DOHH2 (cell line): ENCODE measurements at regions not wholly inside any gene's neighbourhood (a gene's known extent, or its start where the extent isn't known, plus 50 kb on each side); places are given as distances from the start of the nearest gene placed in this dataset.

Experiments used
- H3F3A ChIP-seq: fragments of 200-600 bp; sonication (generic), shearing (Covaris generic); 2 replicates; pipeline ENCODE4 v1.6.0; 2016; ENCODE audit warnings: antibody characterized with exemption, mild to moderate bottlenecking; ENCODE audit not compliant: control insufficient read depth, insufficient read depth
- H3K27ac ChIP-seq: fragments of 200-600 bp; sonication (generic); 2 replicates; pipeline ENCODE4 v1.5.1; 2014; ENCODE audit warnings: low read depth, mild to moderate bottlenecking, low read length, moderate library complexity
- H3K27me3 ChIP-seq: fragments of 200-600 bp; sonication (generic); 2 replicates; pipeline ENCODE4 v1.6.1; 2014; ENCODE audit warnings: mild to moderate bottlenecking, low read length, mixed read lengths; ENCODE audit not compliant: control insufficient read depth
- H3K36me3 ChIP-seq: fragments of 200-600 bp; sonication (generic); 2 replicates; pipeline ENCODE4 v1.6.1; 2014; ENCODE audit warnings: mild to moderate bottlenecking, low read length, moderate library complexity, mixed read lengths; ENCODE audit not compliant: control insufficient read depth
- H3K4me1 ChIP-seq: fragments of 200-600 bp; sonication (generic); 2 replicates; pipeline ENCODE4 v1.6.1; 2014; ENCODE audit warnings: mild to moderate bottlenecking, low read length, mixed read lengths; ENCODE audit not compliant: control insufficient read depth
- H3K4me2 ChIP-seq: fragments of 200-600 bp; sonication (generic); 2 replicates; pipeline ENCODE4 v1.6.0; 2014; ENCODE audit warnings: mild to moderate bottlenecking, low read length, moderate library complexity
- H3K4me3 ChIP-seq: fragments of 200-600 bp; sonication (generic); 2 replicates; pipeline ENCODE4 v1.5.1; 2014; ENCODE audit warnings: mild to moderate bottlenecking, low read length, mixed read lengths
- H3K79me2 ChIP-seq: fragments of 200-600 bp; sonication (generic); 2 replicates; pipeline ENCODE4 v1.6.1; 2014; ENCODE audit warnings: mild to moderate bottlenecking, low read length, mixed read lengths; ENCODE audit not compliant: control insufficient read depth
- H3K9me2 ChIP-seq: fragments of 200-600 bp; sonication (generic); replicated peaks from 2 replicates; pipeline ENCODE4 v1.6.1; 2014; ENCODE audit warnings: mild to moderate bottlenecking, low read length, mixed read lengths; ENCODE audit not compliant: control insufficient read depth
- H3K9me3 ChIP-seq: fragments of 200-600 bp; sonication (generic); 2 replicates; pipeline ENCODE4 v1.6.1; 2014; ENCODE audit warnings: antibody characterized with exemption, low read length, mixed read lengths; ENCODE audit not compliant: control insufficient read depth, insufficient read depth
- H4K20me1 ChIP-seq: fragments of 200-600 bp; sonication (generic); 2 replicates; pipeline ENCODE4 v1.6.0; 2014; ENCODE audit warnings: low read depth, mild to moderate bottlenecking, antibody characterized with exemption, low read length, moderate library complexity; ENCODE audit not compliant: control insufficient read depth, insufficient read depth
- CTCF ChIP-seq: fragments of 200-600 bp; sonication (generic); IDR thresholded peaks from one replicate; pipeline ENCODE4 v1.5.1; 2014; ENCODE audit warnings: antibody characterized with exemption, mild to moderate bottlenecking, low read depth, low read length; ENCODE audit not compliant: poor library complexity, severe bottlenecking
- EZH2phosphoT487 ChIP-seq: fragments of 200-600 bp; sonication (generic); IDR thresholded peaks from 2 replicates; pipeline ENCODE4 v1.6.1; 2017; ENCODE audit warnings: borderline replicate concordance, mild to moderate bottlenecking, antibody characterized with exemption, low read length, moderate library complexity, mixed read lengths

GRCh38 chr4:30495651-30496310, 224.4 kb upstream of the PCDH7 start:
- H3K27me3 ChIP-seq, result no peaks in the 10 kb centered on the region
- no peak for TF ChIP-seq CTCF
- no peak for TF ChIP-seq EZH2phosphoT487
- H3K79me2 ChIP-seq, result no peaks in the 10 kb centered on the region
- no peaks in the 10 kb centered on the region for H4K20me1 ChIP-seq
- H3K36me3 ChIP-seq, result no peaks in the 10 kb centered on the region
- H3K9me2 ChIP-seq, result no peaks in the 10 kb centered on the region
- H3K9me3 ChIP-seq, result no peaks in the 10 kb centered on the region
- no peak overlapping the region for H3K4me2 ChIP-seq
- no peaks in the 10 kb centered on the region for H3K4me1 ChIP-seq
- no peak overlapping the region for H3K4me3 ChIP-seq
- H3F3A ChIP-seq, result no peaks in the 10 kb centered on the region
- no peak overlapping the region for H3K27ac ChIP-seq

DNA sequence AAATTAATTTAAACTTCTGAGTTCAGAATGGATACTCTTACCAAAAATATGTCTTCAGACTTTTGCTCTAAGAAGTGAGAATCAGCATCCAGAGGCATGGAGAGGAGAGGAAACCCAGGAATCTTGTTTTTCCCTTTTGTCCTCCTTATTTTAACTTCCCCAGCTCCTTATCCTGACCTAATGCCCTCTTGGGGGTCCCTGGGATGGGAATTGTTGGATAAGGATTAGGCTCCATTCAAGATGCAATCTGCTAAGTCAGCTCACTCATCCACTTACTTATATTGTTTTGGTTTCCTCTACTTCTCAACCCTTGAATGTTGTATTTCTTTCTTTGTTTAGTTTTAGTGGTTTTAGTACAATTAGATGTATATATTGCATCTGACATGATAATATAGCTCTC, 208.4 kb upstream of the PCDH7 start:
- Histone ChIP-seq H4K20me1 (no peaks in the 10 kb centered on the region), H3K4me1 (no peaks in the 10 kb centered on the region), H3K36me3 (no peaks in the 10 kb centered on the region), H3K27ac (no peak overlapping the region), H3K79me2 (no peaks in the 10 kb centered on the region), H3F3A (no peaks in the 10 kb centered on the region), H3K27me3 (no peaks in the 10 kb centered on the region), H3K9me2 (no peaks in the 10 kb centered on the region), H3K9me3 (no peaks in the 10 kb centered on the region), H3K4me2 (no peak overlapping the region), H3K4me3 (no peak overlapping the region)
- TF ChIP-seq CTCF, result no peak
- TF ChIP-seq EZH2phosphoT487, result no peak

GRCh38 chr4:30518211-30518610, 202.0 kb upstream of the PCDH7 start:
- no peaks in the 10 kb centered on the region for H3F3A ChIP-seq
- H3K9me3 ChIP-seq, result no peaks in the 10 kb centered on the region
- no peaks in the 10 kb centered on the region for H3K4me1 ChIP-seq
- H3K79me2 ChIP-seq, result no peaks in the 10 kb centered on the region
- H3K27ac ChIP-seq, result no peak overlapping the region
- H3K4me3 ChIP-seq, result no peak overlapping the region
- no peaks in the 10 kb centered on the region for H3K27me3 ChIP-seq
- no peaks in the 10 kb centered on the region for H3K36me3 ChIP-seq
- H4K20me1 ChIP-seq, result no peaks in the 10 kb centered on the region
- H3K9me2 ChIP-seq, result no peaks in the 10 kb centered on the region
- H3K4me2 ChIP-seq, result no peak overlapping the region
- no peak for TF ChIP-seq CTCF
- no peak for TF ChIP-seq EZH2phosphoT487
